HCT116 (cell line): ENCODE measurements at regions not wholly inside any gene's neighbourhood (a gene's known extent, or its start where the extent isn't known, plus 50 kb on each side); places are given as distances from the start of the nearest gene placed in this dataset.

ENCODE experiments used
- ATAC-seq: fragments of 200-7000 bp; cut with Tn5 transposase; 2 replicates; pipeline ENCODE4 v1.9.1; 2020; ENCODE audit warnings: mild to moderate bottlenecking, moderate library complexity
- BruUV-seq: library from RNA; stranded (reverse); fragments of 400-500 nt; replicated peaks from 2 replicates; lab custom pipeline; 2021; lab: Mats Ljungman, UMichigan
- CTCF ChIA-PET: fragments of 300-600 bp; sonication (Branson Sonifier 250); formaldehyde crosslinking; loops from one replicate; lab custom pipeline; 2021; ENCODE audit warnings: antibody characterized with exemption; lab: Charles Lee
- POLR2A ChIA-PET: fragments of 300-600, 350-600 bp; sonication (Branson Sonifier 250); formaldehyde crosslinking; loops from one replicate; lab custom pipeline; 2021; ENCODE audit warnings: antibody characterized with exemption; lab: Charles Lee
- RAD21 ChIA-PET, 2 experiments: fragments of 300-600 bp; sonication (Branson Sonifier 250); formaldehyde crosslinking; loops; one replicate each; lab custom pipeline; 2023; ENCODE audit warnings: low total read pairs in 2 of 2; ENCODE audit not compliant: uncharacterized antibody in 2 of 2, unreplicated experiment in 2 of 2, low non-redundant PET in 1 of 2; lab: Charles Lee
- DNase-seq: peaks from one replicate; pipeline ENCODE4 v3.0.0-alpha.2; 2010; ENCODE audit warnings: low read depth, low spot score
- H2AFZ ChIP-seq: fragments of 200-600 bp; shearing (Covaris generic), sonication (generic); 2 replicates; pipeline ENCODE4 v1.6.1; 2017; ENCODE audit warnings: low read depth, mixed run types, mixed read lengths, antibody characterized with exemption, low read length; ENCODE audit not compliant: poor library complexity, severe bottlenecking
- H3K27ac ChIP-seq: 2 replicates; pipeline ENCODE4 v1.5.1; 2012; ENCODE audit warnings: low read depth, low read length
- H3K27me3 ChIP-seq: fragments of 200-600 bp; sonication (generic); 2 replicates; pipeline ENCODE4 v1.6.1; 2016; ENCODE audit warnings: mixed run types, low read length, mixed read lengths; ENCODE audit not compliant: insufficient read depth
- H3K36me3 ChIP-seq, 2 experiments: fragments of 200-500 bp in 1 of 2; fragments of 200-600 bp in 1 of 2; sonication (Bioruptor generic) in 1 of 2; sonication (generic) in 1 of 2; 2 replicates each; pipeline versions ENCODE4 v1.5.1 to v1.6.1; 2014 to 2016; ENCODE audit warnings: low read length in 2 of 2, inconsistent platforms in 1 of 2, mixed read lengths in 1 of 2, mixed run types in 1 of 2; ENCODE audit not compliant: insufficient read depth in 2 of 2, control insufficient read depth in 1 of 2
- H3K4me1 ChIP-seq, 2 experiments: fragments of 200-600 bp in 1 of 2; sonication (generic) in 1 of 2; 2 replicates each; pipeline versions ENCODE4 v1.5.1 to v1.6.1; 2012 to 2017; ENCODE audit warnings: low read length in 2 of 2, inconsistent platforms in 1 of 2, mild to moderate bottlenecking in 1 of 2, mixed read lengths in 1 of 2, mixed run types in 1 of 2, moderate library complexity in 1 of 2; ENCODE audit not compliant: insufficient read depth in 2 of 2, control insufficient read depth in 1 of 2
- H3K4me2 ChIP-seq: fragments of 200-600 bp; sonication (generic); 2 replicates; pipeline ENCODE4 v1.6.1; 2017; ENCODE audit warnings: mixed run types, low read length, mixed read lengths
- H3K4me3 ChIP-seq, 2 experiments: fragments of 200-600 bp in 1 of 2; sonication (generic) in 1 of 2; replicated peaks in 1 of 2; 2 replicates each; pipeline ENCODE4 v1.5.1; 2011 to 2016; ENCODE audit warnings: low read length in 2 of 2, control low read depth in 1 of 2, low read depth in 1 of 2, mild to moderate bottlenecking in 1 of 2, mixed read lengths in 1 of 2, mixed run types in 1 of 2
- H3K79me2 ChIP-seq: fragments of 200-600 bp; sonication (generic); 2 replicates; pipeline ENCODE4 v1.6.1; 2017; ENCODE audit warnings: mild to moderate bottlenecking, mixed run types, low read length, moderate library complexity, mixed read lengths; ENCODE audit not compliant: insufficient read depth
- H3K9ac ChIP-seq: fragments of 200-600 bp; sonication (generic); 2 replicates; pipeline ENCODE4 v1.6.1; 2016; ENCODE audit warnings: low read length, mixed read lengths
- H3K9me2 ChIP-seq: fragments of 200-600 bp; sonication (generic), shearing (Covaris generic); 2 replicates; pipeline ENCODE4 v1.6.1; 2017; ENCODE audit warnings: mixed run types, mild to moderate bottlenecking, moderate library complexity; ENCODE audit not compliant: insufficient read depth
- H3K9me3 ChIP-seq, 2 experiments: fragments of 200-500 bp in 1 of 2; fragments of 200-600 bp in 1 of 2; sonication (Bioruptor generic) in 1 of 2; sonication (generic) in 1 of 2; 2 replicates each; pipeline ENCODE4 v1.6.1; 2014 to 2017; ENCODE audit warnings: low read length in 2 of 2, mixed read lengths in 2 of 2, inconsistent platforms in 1 of 2, low read depth in 1 of 2, mild to moderate bottlenecking in 1 of 2, mixed run types in 1 of 2, moderate library complexity in 1 of 2; ENCODE audit not compliant: control insufficient read depth in 1 of 2, insufficient read depth in 1 of 2
- H4K20me1 ChIP-seq: fragments of 200-600 bp; sonication (generic), shearing (Covaris generic); 2 replicates; pipeline ENCODE4 v1.6.1; 2017; ENCODE audit warnings: mixed run types, mild to moderate bottlenecking, moderate library complexity; ENCODE audit not compliant: insufficient read depth
- CBX3 ChIP-seq: IDR thresholded peaks from 2 replicates; pipeline ENCODE4 v1.6.1; 2012; ENCODE audit warnings: low read depth
- CEBPB ChIP-seq: IDR thresholded peaks from 2 replicates; pipeline ENCODE4 v1.6.1; 2012; ENCODE audit warnings: low read depth
- CTCF ChIP-seq, 3 experiments: fragments of 200-600 bp in 1 of 3; sonication (generic) in 1 of 3; IDR thresholded peaks in 2 of 3; conservative IDR thresholded peaks in 1 of 3; 2 replicates each; pipeline ENCODE4 v1.5.1; 2012 to 2017; ENCODE audit warnings: low read depth in 2 of 3, low read length in 2 of 3, antibody characterized with exemption in 1 of 3, borderline replicate concordance in 1 of 3, control low read depth in 1 of 3, mild to moderate bottlenecking in 1 of 3, mixed read lengths in 1 of 3, mixed run types in 1 of 3, moderate library complexity in 1 of 3; ENCODE audit not compliant: insufficient read depth in 1 of 3
- EGR1 ChIP-seq: IDR thresholded peaks from 2 replicates; pipeline ENCODE4 v1.6.1; 2012; ENCODE audit warnings: low read depth
- EZH2phosphoT487 ChIP-seq: fragments of 200-600 bp; IDR thresholded peaks from 2 replicates; pipeline ENCODE4 v1.6.1; 2018; ENCODE audit warnings: antibody characterized with exemption, borderline replicate concordance
- FOSL1 ChIP-seq: IDR thresholded peaks from 2 replicates; pipeline ENCODE4 v1.6.1; 2012; ENCODE audit warnings: low read depth
- JUND ChIP-seq: IDR thresholded peaks from 2 replicates; pipeline ENCODE4 v1.6.1; 2012
- MAX ChIP-seq: IDR thresholded peaks from 2 replicates; pipeline ENCODE4 v1.6.1; 2012
- POLR2A ChIP-seq: IDR thresholded peaks from 2 replicates; pipeline ENCODE4 v1.7.0; 2011; ENCODE audit warnings: borderline replicate concordance; ENCODE audit not compliant: insufficient read depth, insufficient read length; ENCODE audit errors: extremely low read depth
- RAD21 ChIP-seq: IDR thresholded peaks from 2 replicates; pipeline ENCODE4 v1.6.1; 2012; ENCODE audit warnings: low read depth, mild to moderate bottlenecking
- SIN3A ChIP-seq: IDR thresholded peaks from 2 replicates; pipeline ENCODE4 v1.6.1; 2012; ENCODE audit warnings: low read depth
- SP1 ChIP-seq: IDR thresholded peaks from 2 replicates; pipeline ENCODE4 v1.6.1; 2012; ENCODE audit warnings: low read depth
- SRF ChIP-seq: IDR thresholded peaks from 2 replicates; pipeline ENCODE4 v1.6.1; 2012; ENCODE audit warnings: low read depth
- TCF7L2 ChIP-seq: IDR thresholded peaks from 2 replicates; pipeline ENCODE4 v1.7.0; 2011; ENCODE audit warnings: borderline replicate concordance, inconsistent platforms; ENCODE audit not compliant: insufficient read depth, insufficient read length; ENCODE audit errors: extremely low read depth
- ZFX ChIP-seq: fragments of 450-650 bp; IDR thresholded peaks from 2 replicates; pipeline ENCODE4 v1.6.1; 2017
- ZNF274 ChIP-seq: fragments of 200-500 bp; sonication (Bioruptor generic); IDR thresholded peaks from 2 replicates; pipeline ENCODE4 v1.6.1; 2014; ENCODE audit warnings: mild to moderate bottlenecking, low read depth, low read length, inconsistent platforms
- intact Hi-C: fragments of 100-400 bp; cut with micrococcal nuclease; formaldehyde crosslinking; loops from 2 replicates; pipeline ENCODE4 v1.10.0; 2022
- TF ChIP-seq, protein P1 (sequence below): IDR thresholded peaks from 2 replicates; pipeline ENCODE4 v1.6.1; 2012; ENCODE audit warnings: low read depth
- TF ChIP-seq, protein P2 (sequence below): IDR thresholded peaks from 2 replicates; pipeline ENCODE4 v1.6.1; 2011; ENCODE audit warnings: mild to moderate bottlenecking, low read length, moderate library complexity; ENCODE audit not compliant: insufficient replicate concordance; ENCODE audit errors: extremely low read depth
- TF ChIP-seq, protein P3 (sequence below): IDR thresholded peaks from 2 replicates; pipeline ENCODE4 v1.6.1; 2012

- no peak for TF ChIP-seq FOSL1
Observed at GRCh38 chr12:131370321-131370720, 340.6 kb upstream of the SFSWAP start (continued).

- RAD21 ChIA-PET = no interaction called here
- no peak for DNase-seq
- no peaks in the 10 kb centered on the region for H3K4me1 ChIP-seq
- no peak overlapping the region for H2AFZ ChIP-seq
- BruUV-seq = no TSS peak
- H3K9ac ChIP-seq = no peak overlapping the region
- no peak overlapping the region for H3K27ac ChIP-seq
- no peaks in the 10 kb centered on the region for H3K9me2 ChIP-seq
- no peak overlapping the region for H3K4me2 ChIP-seq
- no peak for ATAC-seq
- intact Hi-C loops = no loop called here
- H3K27me3 ChIP-seq = peaks cover 9% of the 10 kb centered on the region; the same call in 1 of the 2 replicates
- POLR2A ChIA-PET = no interaction called here
- CTCF ChIA-PET = no interaction called here
- no peaks in the 10 kb centered on the region for H3K9me3 ChIP-seq
- H3K79me2 ChIP-seq = no peaks in the 10 kb centered on the region
- no peak overlapping the region for H3K4me3 ChIP-seq
- H3K36me3 ChIP-seq = no peaks in the 10 kb centered on the region
- no peaks in the 10 kb centered on the region for H4K20me1 ChIP-seq
- no peak for TF ChIP-seq RAD21
- TF ChIP-seq POLR2A = no peak
- TF ChIP-seq ZNF274 = no peak
- no peak for TF ChIP-seq ZFX
- TF ChIP-seq SP1 = no peak
- TF ChIP-seq TCF7L2 = no peak
- TF ChIP-seq, protein P1, sequence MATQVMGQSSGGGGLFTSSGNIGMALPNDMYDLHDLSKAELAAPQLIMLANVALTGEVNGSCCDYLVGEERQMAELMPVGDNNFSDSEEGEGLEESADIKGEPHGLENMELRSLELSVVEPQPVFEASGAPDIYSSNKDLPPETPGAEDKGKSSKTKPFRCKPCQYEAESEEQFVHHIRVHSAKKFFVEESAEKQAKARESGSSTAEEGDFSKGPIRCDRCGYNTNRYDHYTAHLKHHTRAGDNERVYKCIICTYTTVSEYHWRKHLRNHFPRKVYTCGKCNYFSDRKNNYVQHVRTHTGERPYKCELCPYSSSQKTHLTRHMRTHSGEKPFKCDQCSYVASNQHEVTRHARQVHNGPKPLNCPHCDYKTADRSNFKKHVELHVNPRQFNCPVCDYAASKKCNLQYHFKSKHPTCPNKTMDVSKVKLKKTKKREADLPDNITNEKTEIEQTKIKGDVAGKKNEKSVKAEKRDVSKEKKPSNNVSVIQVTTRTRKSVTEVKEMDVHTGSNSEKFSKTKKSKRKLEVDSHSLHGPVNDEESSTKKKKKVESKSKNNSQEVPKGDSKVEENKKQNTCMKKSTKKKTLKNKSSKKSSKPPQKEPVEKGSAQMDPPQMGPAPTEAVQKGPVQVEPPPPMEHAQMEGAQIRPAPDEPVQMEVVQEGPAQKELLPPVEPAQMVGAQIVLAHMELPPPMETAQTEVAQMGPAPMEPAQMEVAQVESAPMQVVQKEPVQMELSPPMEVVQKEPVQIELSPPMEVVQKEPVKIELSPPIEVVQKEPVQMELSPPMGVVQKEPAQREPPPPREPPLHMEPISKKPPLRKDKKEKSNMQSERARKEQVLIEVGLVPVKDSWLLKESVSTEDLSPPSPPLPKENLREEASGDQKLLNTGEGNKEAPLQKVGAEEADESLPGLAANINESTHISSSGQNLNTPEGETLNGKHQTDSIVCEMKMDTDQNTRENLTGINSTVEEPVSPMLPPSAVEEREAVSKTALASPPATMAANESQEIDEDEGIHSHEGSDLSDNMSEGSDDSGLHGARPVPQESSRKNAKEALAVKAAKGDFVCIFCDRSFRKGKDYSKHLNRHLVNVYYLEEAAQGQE = no peak
- TF ChIP-seq FOSL1 = no peak
- no peak for TF ChIP-seq EGR1
- TF ChIP-seq, protein P2, sequence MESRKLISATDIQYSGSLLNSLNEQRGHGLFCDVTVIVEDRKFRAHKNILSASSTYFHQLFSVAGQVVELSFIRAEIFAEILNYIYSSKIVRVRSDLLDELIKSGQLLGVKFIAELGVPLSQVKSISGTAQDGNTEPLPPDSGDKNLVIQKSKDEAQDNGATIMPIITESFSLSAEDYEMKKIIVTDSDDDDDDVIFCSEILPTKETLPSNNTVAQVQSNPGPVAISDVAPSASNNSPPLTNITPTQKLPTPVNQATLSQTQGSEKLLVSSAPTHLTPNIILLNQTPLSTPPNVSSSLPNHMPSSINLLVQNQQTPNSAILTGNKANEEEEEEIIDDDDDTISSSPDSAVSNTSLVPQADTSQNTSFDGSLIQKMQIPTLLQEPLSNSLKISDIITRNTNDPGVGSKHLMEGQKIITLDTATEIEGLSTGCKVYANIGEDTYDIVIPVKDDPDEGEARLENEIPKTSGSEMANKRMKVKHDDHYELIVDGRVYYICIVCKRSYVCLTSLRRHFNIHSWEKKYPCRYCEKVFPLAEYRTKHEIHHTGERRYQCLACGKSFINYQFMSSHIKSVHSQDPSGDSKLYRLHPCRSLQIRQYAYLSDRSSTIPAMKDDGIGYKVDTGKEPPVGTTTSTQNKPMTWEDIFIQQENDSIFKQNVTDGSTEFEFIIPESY = no peak
- no peak for TF ChIP-seq JUND
- no peak for TF ChIP-seq EZH2phosphoT487
- TF ChIP-seq CBX3 = no peak
- TF ChIP-seq MAX = no peak
- no peak for TF ChIP-seq CEBPB
- no peak for TF ChIP-seq CTCF (IDR thresholded peaks at IDR 0.05 in 2 of 3, conservative IDR thresholded peaks at IDR 0.05 in 1 of 3; ENCODE audit: borderline replicate concordance in 1 of 3, insufficient read depth in 1 of 3, low read depth in 2 of 3, low read length in 2 of 3)
- no peak for TF ChIP-seq SRF
- TF ChIP-seq SIN3A = no peak
- TF ChIP-seq, protein P3, sequence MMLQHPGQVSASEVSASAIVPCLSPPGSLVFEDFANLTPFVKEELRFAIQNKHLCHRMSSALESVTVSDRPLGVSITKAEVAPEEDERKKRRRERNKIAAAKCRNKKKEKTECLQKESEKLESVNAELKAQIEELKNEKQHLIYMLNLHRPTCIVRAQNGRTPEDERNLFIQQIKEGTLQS = no peak
Observed at GRCh38 chr12:131370791-131371347, 340.0 kb upstream of the SFSWAP start.
